ENCODE measurements at regions not wholly inside any gene's neighbourhood (a gene's known extent, or its start where the extent isn't known, plus 50 kb on each side); places are given as distances from the start of the nearest gene placed in this dataset.

GRCh38 chr1:193747579-193747978 is 561.2 kb upstream of the B3GALT2 start:
- no TSS peak for BruUV-seq (replicated peaks)
- Histone ChIP-seq H3K36me3 (ENCODE audit: control insufficient read depth, insufficient read depth, low read length) (no peaks in the 10 kb centered on the region), H3K9ac (ENCODE audit: insufficient read depth in 1 of 2, low read depth in 2 of 2, low read length in 2 of 2) (no peak overlapping the region), H2AFZ (ENCODE audit: low read depth, low read length) (no peak overlapping the region), H3K9me3 (replicated peaks; ENCODE audit: control insufficient read depth, insufficient read depth, low read depth, low read length) (no peaks in the 10 kb centered on the region; the same call in 1 of the 2 replicates), H3K4me3 (no peak overlapping the region), H4K20me1 (replicated peaks; ENCODE audit: control insufficient read depth, insufficient read depth, low read length) (no peaks in the 10 kb centered on the region), H3K4me2 (ENCODE audit: insufficient read depth, low read length) (no peak overlapping the region), H3K27ac (ENCODE audit: extremely low read depth, low read depth, low read length) (no peak overlapping the region), H3K27me3 (ENCODE audit: control insufficient read depth in 2 of 2, insufficient read depth in 2 of 2, low read length in 2 of 2) (no peaks in the 10 kb centered on the region), H3K79me2 (ENCODE audit: control insufficient read depth, insufficient read depth, low read length) (no peaks in the 10 kb centered on the region), H3K4me1 (replicated peaks in 1 of 2; ENCODE audit: control insufficient read depth in 2 of 2, insufficient read depth in 2 of 2, low read length in 2 of 2) (no peaks in the 10 kb centered on the region), H3K9me1 (ENCODE audit: control insufficient read depth, insufficient read depth, low read length) (no peaks in the 10 kb centered on the region)
- TF ChIP-seq PREB (CRISPR knock-in tag; IDR thresholded peaks at IDR 0.05) (no peak), BCOR (IDR thresholded peaks at IDR 0.05) (no peak), BRD4 (IDR thresholded peaks at IDR 0.05) (no peak), ZFP30 (CRISPR knock-in tag; IDR thresholded peaks at IDR 0.05; ENCODE audit: borderline replicate concordance) (no peak), DDX20 (tag; IDR thresholded peaks at IDR 0.05; ENCODE audit: low read depth) (no peak), ATF2 (CRISPR knock-in tag; IDR thresholded peaks at IDR 0.05) (no peak), FOXJ3 (CRISPR knock-in tag; IDR thresholded peaks at IDR 0.05) (no peak), TFAP4 (CRISPR knock-in tag; IDR thresholded peaks at IDR 0.05; ENCODE audit: borderline replicate concordance) (no peak), ZKSCAN1 (IDR thresholded peaks at IDR 0.05; ENCODE audit: low read depth, low read length) (no peak), ESRRB (CRISPR knock-in tag; IDR thresholded peaks at IDR 0.05; ENCODE audit: borderline replicate concordance) (no peak), SMARCC2 (IDR thresholded peaks at IDR 0.05; ENCODE audit: low read depth) (no peak), RB1 (IDR thresholded peaks at IDR 0.05; ENCODE audit: low read depth) (no peak), ARHGAP35 (IDR thresholded peaks at IDR 0.05; ENCODE audit: partially characterized antibody) (no peak)
- WGBS (ENCODE audit: insufficient coverage, low coverage, missing lambda C conversion rate), result 4% methylated on average over 1 of the region's 1 CpG
- DNase-seq (ENCODE audit: extremely low read depth in 1 of 4, low spot score in 3 of 4), result no peak
- no peak for FAIRE-seq
- in situ Hi-C loops (cut with MboI) (no loop called here), intact Hi-C loops (cut with micrococcal nuclease) (no loop called here)
- ATAC-seq, result no peak
- ChIA-PET CTCF (ENCODE audit: low intra/inter-chr PET ratio) (no interaction called here), POLR2A (no interaction called here)

All from K562 (cell line).